ENCODE measurements at regions not wholly inside any gene's neighbourhood (a gene's known extent, or its start where the extent isn't known, plus 50 kb on each side); places are given as distances from the start of the nearest gene placed in this dataset.
"Not testable (repeated sequence)": the region's sequence is repeated elsewhere in the genome, so short reads cannot be mapped to it uniquely, and the experiment has no call there.

DNA sequence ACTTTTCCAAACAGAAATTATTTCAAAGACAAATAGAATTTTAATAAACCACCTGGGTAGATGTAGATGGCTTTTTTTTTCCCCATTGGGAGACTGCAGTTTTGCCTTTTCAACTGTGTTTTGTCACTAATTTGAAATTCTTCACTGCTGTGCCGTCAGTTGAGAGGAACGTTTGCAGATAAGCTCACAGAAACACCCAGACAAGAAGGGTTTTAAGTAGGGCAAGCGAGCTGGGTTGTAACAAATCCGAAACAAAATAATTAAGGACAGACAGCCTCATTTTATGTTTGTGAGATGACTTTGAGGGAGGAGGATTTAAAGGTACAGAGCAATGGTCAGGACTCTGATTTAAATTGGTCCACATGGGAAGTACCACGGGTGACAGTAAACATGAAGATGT, 155.1 kb upstream of the NTRK2 start:
- H3K27me3 ChIP-seq: no peaks in the 10 kb centered on the region
- H3K36me3 ChIP-seq: no peaks in the 10 kb centered on the region
- H3K4me1 ChIP-seq: peaks cover 29% of the 10 kb centered on the region
- H3K9me3 ChIP-seq: peaks cover 11% of the 10 kb centered on the region
- H3K9ac ChIP-seq: no peak overlapping the region
- no peak overlapping the region for H3K27ac ChIP-seq
- H3K4me2 ChIP-seq: no peak overlapping the region
- no peak for TF ChIP-seq Cebpa-rat (IDR thresholded peaks at IDR 0.05)
- no peaks in the 10 kb centered on the region for H4K20me1 ChIP-seq
- no peak overlapping the region for H3K4me3 ChIP-seq

DNA sequence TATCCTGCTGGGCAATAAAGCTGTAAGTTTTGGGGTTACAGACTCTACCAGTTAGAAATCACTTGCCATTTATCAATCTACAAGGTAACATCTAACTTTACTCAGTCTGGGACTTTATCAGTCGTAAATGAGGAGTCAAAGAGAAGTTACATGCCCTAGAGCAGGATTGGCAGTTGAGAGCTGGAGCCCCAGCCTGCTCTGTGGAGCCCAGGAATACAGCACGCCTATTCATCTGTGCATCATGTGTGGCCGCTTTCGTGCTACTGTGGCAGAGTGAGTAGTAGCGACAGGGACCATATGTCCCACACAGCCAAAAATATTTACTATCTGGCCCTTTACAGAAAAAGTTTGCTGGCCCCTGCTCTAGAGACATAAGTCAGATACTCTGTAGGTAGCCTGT, 152.5 kb upstream of the NTRK2 start:
- no peak for TF ChIP-seq Cebpa-rat (IDR thresholded peaks at IDR 0.05)
- H3K27me3 ChIP-seq: no peaks in the 10 kb centered on the region

DNA sequence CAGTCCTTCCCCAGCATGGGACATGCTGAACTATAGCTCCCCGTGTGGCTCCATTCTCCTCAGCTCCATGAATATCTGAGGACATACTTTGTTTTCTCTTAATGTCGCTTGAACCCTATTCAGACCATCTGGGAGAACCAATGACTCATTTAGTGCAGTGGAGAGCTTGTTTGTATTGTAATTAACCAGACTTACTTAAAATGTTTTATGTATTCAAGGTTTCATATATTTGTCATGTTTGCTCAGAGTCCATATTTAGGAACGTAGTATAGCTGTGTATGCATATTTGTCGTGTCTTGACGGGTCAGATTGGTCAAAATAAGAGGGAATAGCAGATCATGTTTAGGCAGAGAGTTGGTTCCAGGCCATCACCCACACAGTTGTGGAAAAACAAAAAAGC, 150.1 kb upstream of the NTRK2 start:
- no peak overlapping the region for H3K9ac ChIP-seq

More for the DNA sequence above, 152.5 kb upstream of the NTRK2 start:
- Histone ChIP-seq H3K27ac (no peak overlapping the region), H4K20me1 (no peaks in the 10 kb centered on the region), H3K9ac (no peak overlapping the region), H3K4me2 (no peak overlapping the region), H3K4me3 (no peak overlapping the region), H3K36me3 (no peaks in the 10 kb centered on the region), H3K4me1 (peaks cover 23% of the 10 kb centered on the region), H3K9me3 (peaks cover 11% of the 10 kb centered on the region)

DNA sequence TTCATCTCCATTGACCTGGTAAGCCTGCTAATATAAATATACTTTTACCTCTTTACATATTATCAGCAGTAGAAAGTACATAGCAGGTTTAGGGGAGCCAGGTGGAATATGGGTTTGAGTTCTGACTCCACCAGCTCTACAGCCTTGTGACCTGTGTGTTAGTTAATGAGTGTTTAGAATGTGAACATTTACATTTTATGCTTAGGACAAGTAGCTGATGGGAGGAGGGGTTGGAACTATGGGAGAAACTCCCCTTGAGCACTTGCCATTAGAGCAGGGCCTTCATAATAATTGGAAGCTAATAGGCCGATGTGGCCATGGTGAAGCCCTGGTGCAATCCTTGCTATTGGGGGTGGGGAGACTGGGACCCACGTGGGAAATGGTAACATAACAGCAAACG, 148.3 kb upstream of the NTRK2 start:
- no peaks in the 10 kb centered on the region for H4K20me1 ChIP-seq
- no peak overlapping the region for H3K9ac ChIP-seq
- no peak overlapping the region for H3K4me2 ChIP-seq
- no peak for TF ChIP-seq Cebpa-rat (IDR thresholded peaks at IDR 0.05)
- H3K9me3 ChIP-seq: peaks cover 20% of the 10 kb centered on the region
- no peaks in the 10 kb centered on the region for H3K36me3 ChIP-seq
- no peak overlapping the region for H3K27ac ChIP-seq
- no peak overlapping the region for H3K4me3 ChIP-seq
- no peaks in the 10 kb centered on the region for H3K27me3 ChIP-seq
- H3K4me1 ChIP-seq: no peaks in the 10 kb centered on the region

More for the DNA sequence above, 150.1 kb upstream of the NTRK2 start:
- no peak overlapping the region for H3K4me2 ChIP-seq
- H3K36me3 ChIP-seq: no peaks in the 10 kb centered on the region
- no peaks in the 10 kb centered on the region for H3K27me3 ChIP-seq
- no peaks in the 10 kb centered on the region for H4K20me1 ChIP-seq
- TF ChIP-seq Cebpa-rat (IDR thresholded peaks at IDR 0.05): no peak
- H3K27ac ChIP-seq: no peak overlapping the region
- no peaks in the 10 kb centered on the region for H3K4me1 ChIP-seq
- peaks cover 11% of the 10 kb centered on the region for H3K9me3 ChIP-seq
- H3K4me3 ChIP-seq: no peak overlapping the region

DNA sequence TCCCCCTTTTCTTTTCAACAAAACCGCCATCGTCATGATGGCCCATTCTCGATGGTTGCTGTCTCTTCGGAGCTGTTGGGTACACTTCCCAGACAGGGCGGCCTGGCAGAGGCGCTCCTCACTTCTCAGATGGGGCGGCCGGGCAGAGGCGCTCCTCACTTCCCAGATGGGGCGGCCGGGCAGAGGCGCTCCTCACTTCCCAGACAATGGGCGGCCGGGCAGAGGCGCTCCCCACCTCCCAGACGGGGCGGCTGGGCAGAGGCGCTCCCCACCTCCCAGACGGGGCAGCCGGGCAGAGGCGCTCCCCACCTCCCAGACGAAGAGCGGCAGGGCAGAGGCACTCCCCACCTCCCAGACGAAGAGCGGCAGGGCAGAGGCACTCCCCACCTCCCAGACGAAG, 143.3 kb upstream of the NTRK2 start:
- not testable (repeated sequence) for H3K4me1 ChIP-seq, H3K9ac ChIP-seq, H3K27ac ChIP-seq, H3K4me3 ChIP-seq, H3K27me3 ChIP-seq, H4K20me1 ChIP-seq, H3K4me2 ChIP-seq, H3K36me3 ChIP-seq
- peaks cover 32% of the 10 kb centered on the region for H3K9me3 ChIP-seq

DNA sequence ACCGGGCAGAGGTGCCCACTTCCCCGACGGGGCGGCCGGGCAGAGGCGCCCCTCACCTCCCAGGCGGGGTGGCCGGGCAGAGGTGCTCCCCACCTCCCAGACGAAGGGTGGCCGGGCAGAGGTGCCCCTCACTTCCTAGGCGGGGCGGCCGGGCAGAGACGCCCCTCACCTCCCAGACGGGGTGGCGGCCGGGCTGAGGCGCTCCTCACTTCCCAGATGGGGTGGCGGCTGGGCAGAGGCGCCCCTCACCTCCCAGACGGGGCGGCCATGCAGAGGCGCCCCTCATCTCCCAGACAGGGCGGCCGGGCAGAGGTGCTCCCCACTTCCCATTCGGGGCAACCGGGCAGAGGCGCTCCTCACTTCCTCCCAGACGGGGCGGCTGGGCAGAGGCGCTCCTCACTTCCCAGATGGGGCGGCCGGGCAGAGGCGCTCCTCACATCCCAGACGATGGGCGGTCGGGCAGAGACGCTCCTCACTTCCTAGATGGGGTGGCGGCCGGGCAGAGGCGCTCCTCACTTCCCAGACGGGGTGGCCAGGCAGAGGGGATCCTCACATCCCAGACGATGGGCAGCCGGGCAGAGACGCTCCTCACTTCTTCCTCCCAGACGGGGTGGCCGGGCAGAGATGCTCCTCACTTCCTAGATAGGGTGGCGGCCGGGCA, 142.3 kb upstream of the NTRK2 start:
- H3K36me3 ChIP-seq, H3K4me1 ChIP-seq: not testable (repeated sequence)

DNA sequence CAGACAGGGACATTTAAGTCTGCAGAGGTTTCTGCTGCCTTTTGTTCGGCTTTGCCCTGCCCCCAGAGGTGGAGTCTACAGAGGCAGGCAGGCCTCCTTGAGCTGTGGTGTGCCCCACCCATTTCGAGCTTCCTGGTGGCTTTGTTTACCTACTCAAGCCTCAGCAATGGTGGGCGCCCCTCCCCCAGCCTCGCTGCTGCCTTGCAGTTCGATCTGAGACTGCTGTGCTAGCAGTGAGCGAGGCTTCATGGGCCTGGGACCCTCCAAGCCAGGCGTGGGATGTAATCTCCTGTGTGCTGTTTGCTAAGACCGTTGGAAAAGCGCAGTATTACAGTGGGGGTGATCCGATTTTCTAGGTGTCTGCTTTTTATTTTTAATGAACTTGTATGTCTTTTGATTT, 133.6 kb upstream of the NTRK2 start:
- not testable (repeated sequence) for H3K9ac ChIP-seq, H4K20me1 ChIP-seq, H3K4me3 ChIP-seq, H3K27me3 ChIP-seq, H3K27ac ChIP-seq, H3K4me2 ChIP-seq, H3K4me1 ChIP-seq, H3K36me3 ChIP-seq
- H3K9me3 ChIP-seq: peaks cover 30% of the 10 kb centered on the region

More for the DNA sequence above, 142.3 kb upstream of the NTRK2 start:
- not testable (repeated sequence) for H4K20me1 ChIP-seq, H3K27ac ChIP-seq, H3K9ac ChIP-seq, H3K27me3 ChIP-seq, H3K4me3 ChIP-seq, H3K4me2 ChIP-seq
- H3K9me3 ChIP-seq: peaks cover 32% of the 10 kb centered on the region

DNA sequence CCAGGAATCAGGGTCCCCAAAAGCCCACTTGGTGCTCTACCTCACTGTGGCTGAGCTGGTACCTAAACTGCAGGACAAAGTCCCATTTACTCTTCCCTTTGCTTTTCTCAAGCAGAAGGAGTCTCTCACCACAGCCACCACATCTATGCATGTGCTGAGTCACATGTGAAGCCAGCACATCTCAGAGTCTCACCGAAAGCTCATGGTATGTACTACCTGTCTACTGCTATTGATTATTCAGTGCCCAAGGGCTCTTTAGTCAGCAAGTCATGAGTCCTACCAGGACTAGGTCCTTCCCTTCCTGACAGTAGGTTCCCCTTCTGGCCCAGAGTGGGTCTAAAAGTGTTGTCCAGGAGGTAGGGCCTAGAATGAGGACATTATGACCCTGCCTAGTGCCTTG, 130.7 kb upstream of the NTRK2 start:
- Histone ChIP-seq H3K27ac (no peak overlapping the region), H3K36me3 (no peaks in the 10 kb centered on the region), H3K4me3 (no peak overlapping the region), H3K9me3 (peaks cover 30% of the 10 kb centered on the region), H3K27me3 (no peaks in the 10 kb centered on the region), H4K20me1 (no peaks in the 10 kb centered on the region), H3K4me1 (no peaks in the 10 kb centered on the region), H3K4me2 (no peak overlapping the region), H3K9ac (no peak overlapping the region)
- TF ChIP-seq Cebpa-rat (IDR thresholded peaks at IDR 0.05): no peak

DNA sequence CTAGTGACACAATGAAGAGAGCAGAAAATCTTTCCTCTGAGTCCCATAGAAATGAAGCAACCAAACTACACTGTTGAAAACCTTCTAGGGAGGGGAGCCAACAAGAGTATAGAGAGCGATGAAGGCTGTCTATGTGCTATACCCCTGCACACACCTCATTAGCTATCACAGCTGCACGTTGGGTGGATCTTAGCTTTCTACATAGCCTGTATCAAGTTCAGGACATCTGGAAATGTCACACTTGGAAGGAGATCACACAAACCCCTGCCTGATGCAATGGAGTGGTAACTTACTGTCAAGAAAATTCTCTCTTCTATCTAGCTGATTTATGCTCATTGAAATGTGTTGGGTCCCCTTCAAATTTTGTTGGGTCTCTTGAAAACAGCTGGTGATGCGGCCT, 127.0 kb upstream of the NTRK2 start:
- H3K4me1 ChIP-seq: no peaks in the 10 kb centered on the region
- peaks cover 13% of the 10 kb centered on the region for H3K9me3 ChIP-seq
- TF ChIP-seq Cebpa-rat (IDR thresholded peaks at IDR 0.05): no peak
- no peak overlapping the region for H3K4me3 ChIP-seq
- H3K4me2 ChIP-seq: no peak overlapping the region
- no peaks in the 10 kb centered on the region for H3K27me3 ChIP-seq
- H3K27ac ChIP-seq: no peak overlapping the region
- no peaks in the 10 kb centered on the region for H4K20me1 ChIP-seq
- H3K9ac ChIP-seq: no peak overlapping the region
- no peaks in the 10 kb centered on the region for H3K36me3 ChIP-seq

DNA sequence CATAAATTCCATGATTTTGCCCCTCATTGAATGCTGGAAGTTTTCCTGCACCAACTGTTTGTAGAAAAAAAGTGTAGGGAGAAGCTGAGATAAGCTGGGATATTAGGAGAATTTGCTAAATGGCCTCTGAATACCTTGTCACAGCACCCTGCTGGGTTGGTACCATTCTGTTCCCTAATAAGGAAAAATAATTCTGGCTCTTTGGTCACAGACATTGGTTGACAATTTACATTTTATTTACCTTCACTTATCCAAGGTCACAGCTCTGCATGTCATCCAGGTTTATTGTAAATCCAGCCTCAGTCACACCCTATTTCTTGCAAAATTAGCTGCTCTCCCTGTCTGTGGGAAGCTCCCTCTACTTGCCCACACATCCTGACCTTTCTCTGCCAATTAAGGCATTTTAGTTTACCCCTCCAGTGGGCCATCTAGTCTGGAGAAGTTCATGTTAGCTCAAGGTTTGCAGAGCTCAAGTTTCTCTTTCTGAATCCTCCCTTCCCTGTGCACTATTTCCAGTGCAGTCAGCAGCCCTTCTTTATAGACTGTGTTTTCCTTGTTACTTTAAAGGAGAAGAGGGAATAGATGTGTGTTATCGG, 115.4 kb upstream of the NTRK2 start:
- H3K9me3 ChIP-seq: no peaks in the 10 kb centered on the region
- H3K27me3 ChIP-seq: no peaks in the 10 kb centered on the region
- no peaks in the 10 kb centered on the region for H3K4me1 ChIP-seq
- no peak overlapping the region for H3K4me3 ChIP-seq
- H3K4me2 ChIP-seq: no peak overlapping the region
- no peak for TF ChIP-seq Cebpa-rat (IDR thresholded peaks at IDR 0.05)
- no peaks in the 10 kb centered on the region for H4K20me1 ChIP-seq
- no peaks in the 10 kb centered on the region for H3K36me3 ChIP-seq
- no peak overlapping the region for H3K9ac ChIP-seq
- no peak overlapping the region for H3K27ac ChIP-seq

DNA sequence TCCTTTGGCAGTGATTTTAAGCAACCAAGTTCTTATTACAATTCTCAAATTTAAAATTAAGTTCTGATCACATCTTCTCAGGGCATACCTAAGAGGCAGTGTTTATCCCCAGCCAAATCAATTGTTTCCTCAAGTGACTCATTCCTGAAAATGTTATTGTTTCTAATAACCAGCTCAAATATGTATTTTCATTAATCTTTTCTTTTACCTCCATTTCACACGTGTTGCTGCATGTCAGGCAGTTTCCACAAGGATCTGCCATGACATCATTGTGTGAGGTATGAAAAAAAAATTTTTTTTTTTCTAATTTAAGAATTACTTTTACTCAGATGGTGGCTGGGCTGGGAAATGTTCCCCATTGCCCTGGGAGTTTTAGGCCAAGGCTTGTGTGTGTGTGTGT, 113.0 kb upstream of the NTRK2 start:
- no peak overlapping the region for H3K4me2 ChIP-seq
- no peaks in the 10 kb centered on the region for H3K4me1 ChIP-seq
- no peak overlapping the region for H3K9ac ChIP-seq
- H3K27me3 ChIP-seq: no peaks in the 10 kb centered on the region
- H3K36me3 ChIP-seq: no peaks in the 10 kb centered on the region
- no peak overlapping the region for H3K4me3 ChIP-seq
- H4K20me1 ChIP-seq: no peaks in the 10 kb centered on the region
- no peak for TF ChIP-seq Cebpa-rat (IDR thresholded peaks at IDR 0.05)
- no peaks in the 10 kb centered on the region for H3K9me3 ChIP-seq
- no peak overlapping the region for H3K27ac ChIP-seq

Data from BLaER1 (cell line).